Activated T-cell treated with anti-CD3 and anti-CD28 coated beads, Interleukin-2, amount 50 U/mL, for 48 hours (primary cell): ENCODE measurements at regions not wholly inside any gene's neighbourhood (a gene's known extent, or its start where the extent isn't known, plus 50 kb on each side); places are given as distances from the start of the nearest gene placed in this dataset.
"Not testable (repeated sequence)": the region's sequence is repeated elsewhere in the genome, so short reads cannot be mapped to it uniquely, and the experiment has no call there.

Experiments used
- DNase-seq, 2 experiments: peaks; one replicate each; pipeline ENCODE4 v3.0.0-alpha.2; 2020

GRCh38 chr2:52416340-52416739 is 1351.3 kb upstream of the CHAC2 start:
- DNase-seq: no peak

GRCh38 chr2:52414561-52415295 is 1352.9 kb upstream of the CHAC2 start:
- DNase-seq: no peak

GRCh38 chr2:52409308-52410118 is 1358.1 kb upstream of the CHAC2 start:
- DNase-seq: not testable (repeated sequence)

- no peak for DNase-seq
Observed at GRCh38 chr2:52405980-52406379, 1361.6 kb upstream of the CHAC2 start.

- no peak for DNase-seq
Observed at GRCh38 chr2:52404866-52405265, 1362.7 kb upstream of the CHAC2 start.

GRCh38 chr2:52404046-52404445 is 1363.6 kb upstream of the CHAC2 start:
- no peak for DNase-seq

- no peak for DNase-seq
Observed at GRCh38 chr2:52402128-52402527, 1365.5 kb upstream of the CHAC2 start.

GRCh38 chr2:52396836-52397235 is 1364.9 kb upstream of the NRXN1 start:
- no peak for DNase-seq

- DNase-seq: no peak
Observed at GRCh38 chr2:52395912-52396311, 1364.0 kb upstream of the NRXN1 start.

GRCh38 chr2:52391621-52392020 is 1359.7 kb upstream of the NRXN1 start:
- DNase-seq: no peak

GRCh38 chr2:52390651-52391050 is 1358.7 kb upstream of the NRXN1 start:
- DNase-seq: no peak

GRCh38 chr2:52387937-52388590 is 1356.1 kb upstream of the NRXN1 start:
- DNase-seq: no peak

- no peak for DNase-seq
Observed at GRCh38 chr2:52386433-52387030, 1354.6 kb upstream of the NRXN1 start.

- no peak for DNase-seq
Observed at GRCh38 chr2:52383541-52383940, 1351.6 kb upstream of the NRXN1 start.

GRCh38 chr2:52369178-52369577 is 1337.2 kb upstream of the NRXN1 start:
- DNase-seq: no peak

GRCh38 chr2:52368141-52368540 is 1336.2 kb upstream of the NRXN1 start:
- no peak for DNase-seq

- DNase-seq: no peak
Observed at GRCh38 chr2:52365946-52366345, 1334.0 kb upstream of the NRXN1 start.

- DNase-seq: no peak
Observed at GRCh38 chr2:52356556-52356955, 1324.6 kb upstream of the NRXN1 start.

- no peak for DNase-seq
Observed at GRCh38 chr2:52347292-52347691, 1315.4 kb upstream of the NRXN1 start.

GRCh38 chr2:52345676-52346075 is 1313.7 kb upstream of the NRXN1 start:
- DNase-seq: no peak

- DNase-seq: no peak
Observed at GRCh38 chr2:52345082-52345481, 1313.2 kb upstream of the NRXN1 start.

GRCh38 chr2:52343706-52344266 is 1311.9 kb upstream of the NRXN1 start:
- no peak for DNase-seq

GRCh38 chr2:52343010-52343409 is 1311.1 kb upstream of the NRXN1 start:
- no peak for DNase-seq
